ENCODE measurements at regions not wholly inside any gene's neighbourhood (a gene's known extent, or its start where the extent isn't known, plus 50 kb on each side); places are given as distances from the start of the nearest gene placed in this dataset.

DNA sequence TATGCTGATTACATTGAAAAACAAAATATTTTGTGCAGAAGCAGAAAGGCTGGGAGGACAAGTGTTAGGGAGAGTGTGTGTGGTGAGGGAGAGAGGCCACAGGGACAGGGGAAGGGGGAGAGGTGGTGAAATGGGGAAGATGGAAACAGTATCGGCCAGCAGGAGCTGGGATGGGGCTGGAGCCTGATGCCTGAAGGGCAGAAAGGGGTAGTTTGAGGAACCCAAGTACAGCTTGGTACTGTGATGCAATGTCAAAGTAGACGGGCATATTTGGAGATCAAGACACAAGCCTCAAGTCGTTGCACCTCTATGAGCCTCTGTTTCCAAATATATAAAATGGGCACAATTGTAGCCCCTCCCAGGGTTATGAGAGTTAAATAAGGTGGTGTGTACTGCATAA is 152.1 kb downstream of the LPIN1 start:
- no peak for TF ChIP-seq POLR2A (IDR thresholded peaks at IDR 0.05)
- TF ChIP-seq, protein P1, sequence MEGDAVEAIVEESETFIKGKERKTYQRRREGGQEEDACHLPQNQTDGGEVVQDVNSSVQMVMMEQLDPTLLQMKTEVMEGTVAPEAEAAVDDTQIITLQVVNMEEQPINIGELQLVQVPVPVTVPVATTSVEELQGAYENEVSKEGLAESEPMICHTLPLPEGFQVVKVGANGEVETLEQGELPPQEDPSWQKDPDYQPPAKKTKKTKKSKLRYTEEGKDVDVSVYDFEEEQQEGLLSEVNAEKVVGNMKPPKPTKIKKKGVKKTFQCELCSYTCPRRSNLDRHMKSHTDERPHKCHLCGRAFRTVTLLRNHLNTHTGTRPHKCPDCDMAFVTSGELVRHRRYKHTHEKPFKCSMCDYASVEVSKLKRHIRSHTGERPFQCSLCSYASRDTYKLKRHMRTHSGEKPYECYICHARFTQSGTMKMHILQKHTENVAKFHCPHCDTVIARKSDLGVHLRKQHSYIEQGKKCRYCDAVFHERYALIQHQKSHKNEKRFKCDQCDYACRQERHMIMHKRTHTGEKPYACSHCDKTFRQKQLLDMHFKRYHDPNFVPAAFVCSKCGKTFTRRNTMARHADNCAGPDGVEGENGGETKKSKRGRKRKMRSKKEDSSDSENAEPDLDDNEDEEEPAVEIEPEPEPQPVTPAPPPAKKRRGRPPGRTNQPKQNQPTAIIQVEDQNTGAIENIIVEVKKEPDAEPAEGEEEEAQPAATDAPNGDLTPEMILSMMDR (IDR thresholded peaks at IDR 0.05), result no peak
